Peyer's patch (tissue), 4 donors: ENCODE measurements at regions not wholly inside any gene's neighbourhood (a gene's known extent, or its start where the extent isn't known, plus 50 kb on each side); places are given as distances from the start of the nearest gene placed in this dataset.

Experiments used
- POLR2A ChIP-seq, 2 donors: fragments of 450-650 bp; IDR thresholded peaks; one replicate each; pipeline ENCODE4 v1.5.1; 2017; ENCODE audit warnings: antibody characterized with exemption in 2 of 2, mild to moderate bottlenecking in 2 of 2, moderate library complexity in 2 of 2
- TF ChIP-seq, protein P1 (sequence below), 6 experiments: fragments of 450-650 bp in 4 of 6; fragments of 200-600 bp in 2 of 6; sonication (generic) in 1 of 6; IDR thresholded peaks; one replicate each; pipeline ENCODE4 v1.5.1; 2017 to 2019; ENCODE audit warnings: antibody characterized with exemption in 6 of 6, mild to moderate bottlenecking in 3 of 6, moderate library complexity in 1 of 6

DNA sequence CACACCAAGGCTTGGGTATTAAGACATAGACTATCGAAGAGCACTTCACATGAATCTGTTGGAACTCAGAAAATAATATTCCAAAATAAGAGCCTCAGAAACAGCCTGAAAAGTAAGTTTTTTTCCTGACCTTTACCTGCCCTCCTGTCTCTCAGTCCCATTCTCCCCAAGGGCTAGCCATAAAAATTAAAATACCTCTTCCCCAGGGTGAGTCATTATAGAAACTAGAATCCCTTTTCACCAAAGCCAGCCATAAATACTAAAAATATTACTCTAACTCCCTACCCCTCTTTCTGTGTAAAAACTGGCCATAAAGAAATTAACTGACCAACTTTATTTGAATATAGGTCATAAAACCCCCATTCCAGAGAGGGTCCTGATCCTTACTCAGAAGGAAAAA is 87.9 kb upstream of the TMEM106B start:
- TF ChIP-seq, protein P1, sequence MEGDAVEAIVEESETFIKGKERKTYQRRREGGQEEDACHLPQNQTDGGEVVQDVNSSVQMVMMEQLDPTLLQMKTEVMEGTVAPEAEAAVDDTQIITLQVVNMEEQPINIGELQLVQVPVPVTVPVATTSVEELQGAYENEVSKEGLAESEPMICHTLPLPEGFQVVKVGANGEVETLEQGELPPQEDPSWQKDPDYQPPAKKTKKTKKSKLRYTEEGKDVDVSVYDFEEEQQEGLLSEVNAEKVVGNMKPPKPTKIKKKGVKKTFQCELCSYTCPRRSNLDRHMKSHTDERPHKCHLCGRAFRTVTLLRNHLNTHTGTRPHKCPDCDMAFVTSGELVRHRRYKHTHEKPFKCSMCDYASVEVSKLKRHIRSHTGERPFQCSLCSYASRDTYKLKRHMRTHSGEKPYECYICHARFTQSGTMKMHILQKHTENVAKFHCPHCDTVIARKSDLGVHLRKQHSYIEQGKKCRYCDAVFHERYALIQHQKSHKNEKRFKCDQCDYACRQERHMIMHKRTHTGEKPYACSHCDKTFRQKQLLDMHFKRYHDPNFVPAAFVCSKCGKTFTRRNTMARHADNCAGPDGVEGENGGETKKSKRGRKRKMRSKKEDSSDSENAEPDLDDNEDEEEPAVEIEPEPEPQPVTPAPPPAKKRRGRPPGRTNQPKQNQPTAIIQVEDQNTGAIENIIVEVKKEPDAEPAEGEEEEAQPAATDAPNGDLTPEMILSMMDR (IDR thresholded peaks at IDR 0.05): no peak
- TF ChIP-seq POLR2A (IDR thresholded peaks at IDR 0.05): no peak
